WTC11 (cell line): ENCODE measurements at regions not wholly inside any gene's neighbourhood (a gene's known extent, or its start where the extent isn't known, plus 50 kb on each side); places are given as distances from the start of the nearest gene placed in this dataset.

Source experiments
- CBFB ChIP-seq: sonication (generic); formaldehyde crosslinking; IDR thresholded peaks from 2 replicates; pipeline ENCODE4 v1.8.1; 2022; ENCODE audit warnings: mild to moderate bottlenecking, low read depth, missing genetic modification reagents
- ESRRA ChIP-seq: sonication (generic); formaldehyde crosslinking; IDR thresholded peaks from 2 replicates; pipeline ENCODE4 v1.8.1; 2022; ENCODE audit warnings: mild to moderate bottlenecking, missing genetic modification reagents, borderline replicate concordance
- GABPB1 ChIP-seq: sonication (generic); formaldehyde crosslinking; IDR thresholded peaks from 2 replicates; pipeline ENCODE4 v1.8.1; 2023; ENCODE audit warnings: mild to moderate bottlenecking, missing genetic modification reagents
- MYBL2 ChIP-seq: sonication (generic); formaldehyde crosslinking; IDR thresholded peaks from 2 replicates; pipeline ENCODE4 v1.8.1; 2023; ENCODE audit warnings: mild to moderate bottlenecking, moderate library complexity, missing genetic modification reagents
- ZBTB21 ChIP-seq: sonication (generic); formaldehyde crosslinking; IDR thresholded peaks from 2 replicates; pipeline ENCODE4 v1.8.1; 2023; ENCODE audit warnings: mild to moderate bottlenecking, missing genetic modification reagents, borderline replicate concordance
- ZNF416 ChIP-seq: fragments of 250-450 bp; sonication (Bioruptor Pico); IDR thresholded peaks from 2 replicates; pipeline ENCODE4 v1.9.0; 2021; ENCODE audit warnings: mild to moderate bottlenecking, inconsistent platforms
- TF ChIP-seq, protein P1 (sequence below): fragments of 200-600 bp; IDR thresholded peaks from 2 replicates; pipeline ENCODE4 v1.8.0; 2022; ENCODE audit warnings: antibody characterized with exemption
- TF ChIP-seq, protein P2 (sequence below): sonication (generic); formaldehyde crosslinking; IDR thresholded peaks from 2 replicates; pipeline ENCODE4 v1.8.0; 2023; ENCODE audit warnings: missing genetic modification reagents, mild to moderate bottlenecking, borderline replicate concordance
- TF ChIP-seq, protein P3 (sequence below): fragments of 250-450 bp; sonication (Bioruptor Pico); IDR thresholded peaks from 2 replicates; pipeline ENCODE4 v1.9.0; 2021; ENCODE audit warnings: moderate library complexity, mild to moderate bottlenecking, inconsistent platforms, borderline replicate concordance

DNA sequence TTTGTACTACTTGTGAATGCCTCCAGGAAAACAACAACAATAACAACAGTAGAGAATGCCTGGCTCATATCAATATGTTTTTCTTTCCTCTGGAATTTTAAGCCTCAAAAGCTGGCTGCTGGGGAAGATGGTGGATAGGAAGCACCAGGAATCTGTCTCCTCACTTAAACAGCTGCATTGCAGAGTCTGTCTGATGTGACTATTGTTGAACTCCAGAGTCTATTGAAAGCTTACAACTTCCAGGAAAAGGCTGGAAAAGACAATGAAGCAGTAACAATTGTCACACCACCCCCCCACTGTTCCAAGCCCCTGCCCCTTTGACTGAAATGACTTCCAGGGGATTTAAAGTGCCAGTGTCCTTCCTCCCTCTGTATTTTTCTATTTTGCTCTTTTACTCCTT is 309.7 kb downstream of the BMP4 start:
- TF ChIP-seq ZBTB21 (CRISPR knock-in tag) = no peak
- TF ChIP-seq, protein P1, sequence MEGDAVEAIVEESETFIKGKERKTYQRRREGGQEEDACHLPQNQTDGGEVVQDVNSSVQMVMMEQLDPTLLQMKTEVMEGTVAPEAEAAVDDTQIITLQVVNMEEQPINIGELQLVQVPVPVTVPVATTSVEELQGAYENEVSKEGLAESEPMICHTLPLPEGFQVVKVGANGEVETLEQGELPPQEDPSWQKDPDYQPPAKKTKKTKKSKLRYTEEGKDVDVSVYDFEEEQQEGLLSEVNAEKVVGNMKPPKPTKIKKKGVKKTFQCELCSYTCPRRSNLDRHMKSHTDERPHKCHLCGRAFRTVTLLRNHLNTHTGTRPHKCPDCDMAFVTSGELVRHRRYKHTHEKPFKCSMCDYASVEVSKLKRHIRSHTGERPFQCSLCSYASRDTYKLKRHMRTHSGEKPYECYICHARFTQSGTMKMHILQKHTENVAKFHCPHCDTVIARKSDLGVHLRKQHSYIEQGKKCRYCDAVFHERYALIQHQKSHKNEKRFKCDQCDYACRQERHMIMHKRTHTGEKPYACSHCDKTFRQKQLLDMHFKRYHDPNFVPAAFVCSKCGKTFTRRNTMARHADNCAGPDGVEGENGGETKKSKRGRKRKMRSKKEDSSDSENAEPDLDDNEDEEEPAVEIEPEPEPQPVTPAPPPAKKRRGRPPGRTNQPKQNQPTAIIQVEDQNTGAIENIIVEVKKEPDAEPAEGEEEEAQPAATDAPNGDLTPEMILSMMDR = no peak
- TF ChIP-seq, protein P2, sequence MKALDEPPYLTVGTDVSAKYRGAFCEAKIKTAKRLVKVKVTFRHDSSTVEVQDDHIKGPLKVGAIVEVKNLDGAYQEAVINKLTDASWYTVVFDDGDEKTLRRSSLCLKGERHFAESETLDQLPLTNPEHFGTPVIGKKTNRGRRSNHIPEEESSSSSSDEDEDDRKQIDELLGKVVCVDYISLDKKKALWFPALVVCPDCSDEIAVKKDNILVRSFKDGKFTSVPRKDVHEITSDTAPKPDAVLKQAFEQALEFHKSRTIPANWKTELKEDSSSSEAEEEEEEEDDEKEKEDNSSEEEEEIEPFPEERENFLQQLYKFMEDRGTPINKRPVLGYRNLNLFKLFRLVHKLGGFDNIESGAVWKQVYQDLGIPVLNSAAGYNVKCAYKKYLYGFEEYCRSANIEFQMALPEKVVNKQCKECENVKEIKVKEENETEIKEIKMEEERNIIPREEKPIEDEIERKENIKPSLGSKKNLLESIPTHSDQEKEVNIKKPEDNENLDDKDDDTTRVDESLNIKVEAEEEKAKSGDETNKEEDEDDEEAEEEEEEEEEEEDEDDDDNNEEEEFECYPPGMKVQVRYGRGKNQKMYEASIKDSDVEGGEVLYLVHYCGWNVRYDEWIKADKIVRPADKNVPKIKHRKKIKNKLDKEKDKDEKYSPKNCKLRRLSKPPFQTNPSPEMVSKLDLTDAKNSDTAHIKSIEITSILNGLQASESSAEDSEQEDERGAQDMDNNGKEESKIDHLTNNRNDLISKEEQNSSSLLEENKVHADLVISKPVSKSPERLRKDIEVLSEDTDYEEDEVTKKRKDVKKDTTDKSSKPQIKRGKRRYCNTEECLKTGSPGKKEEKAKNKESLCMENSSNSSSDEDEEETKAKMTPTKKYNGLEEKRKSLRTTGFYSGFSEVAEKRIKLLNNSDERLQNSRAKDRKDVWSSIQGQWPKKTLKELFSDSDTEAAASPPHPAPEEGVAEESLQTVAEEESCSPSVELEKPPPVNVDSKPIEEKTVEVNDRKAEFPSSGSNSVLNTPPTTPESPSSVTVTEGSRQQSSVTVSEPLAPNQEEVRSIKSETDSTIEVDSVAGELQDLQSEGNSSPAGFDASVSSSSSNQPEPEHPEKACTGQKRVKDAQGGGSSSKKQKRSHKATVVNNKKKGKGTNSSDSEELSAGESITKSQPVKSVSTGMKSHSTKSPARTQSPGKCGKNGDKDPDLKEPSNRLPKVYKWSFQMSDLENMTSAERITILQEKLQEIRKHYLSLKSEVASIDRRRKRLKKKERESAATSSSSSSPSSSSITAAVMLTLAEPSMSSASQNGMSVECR (CRISPR knock-in tag) = no peak
- no peak for TF ChIP-seq GABPB1 (CRISPR knock-in tag)
- no peak for TF ChIP-seq ESRRA (CRISPR knock-in tag)
- no peak for TF ChIP-seq ZNF416 (CRISPR knock-in tag)
- TF ChIP-seq, protein P3, sequence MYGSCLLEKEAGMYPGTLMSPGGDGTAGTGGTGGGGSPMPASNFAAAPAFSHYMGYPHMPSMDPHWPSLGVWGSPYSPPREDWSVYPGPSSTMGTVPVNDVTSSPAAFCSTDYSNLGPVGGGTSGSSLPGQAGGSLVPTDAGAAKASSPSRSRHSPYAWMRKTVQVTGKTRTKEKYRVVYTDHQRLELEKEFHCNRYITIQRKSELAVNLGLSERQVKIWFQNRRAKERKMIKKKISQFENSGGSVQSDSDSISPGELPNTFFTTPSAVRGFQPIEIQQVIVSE = no peak
- no peak for TF ChIP-seq MYBL2
- TF ChIP-seq CBFB (CRISPR knock-in tag) = no peak
